Parathyroid adenoma (tissue), 2 donors: ENCODE measurements at regions not wholly inside any gene's neighbourhood (a gene's known extent, or its start where the extent isn't known, plus 50 kb on each side); places are given as distances from the start of the nearest gene placed in this dataset.
A peak's percentile ranks its signal among the peaks of the same experiment; 100 is the strongest.

Source experiments
- H2AFZ ChIP-seq: fragments of 300-600 bp; sonication (generic); one replicate; pipeline ENCODE4 v1.7.0; 2017; ENCODE audit warnings: antibody characterized with exemption, mild to moderate bottlenecking
- H3K27ac ChIP-seq: fragments of 300-600 bp; sonication (generic); one replicate; pipeline ENCODE4 v1.7.0; 2017
- H3K27me3 ChIP-seq: fragments of 300-600 bp; sonication (generic); one replicate; pipeline ENCODE4 v1.7.0; 2017; ENCODE audit warnings: low read length; ENCODE audit not compliant: control insufficient read depth, insufficient read depth
- H3K36me3 ChIP-seq: fragments of 300-600 bp; sonication (generic); one replicate; pipeline ENCODE4 v1.7.0; 2017; ENCODE audit warnings: low read length; ENCODE audit not compliant: control insufficient read depth, insufficient read depth
- H3K4me1 ChIP-seq: fragments of 300-600 bp; sonication (generic); one replicate; pipeline ENCODE4 v1.7.0; 2017; ENCODE audit warnings: control low read depth
- H3K4me2 ChIP-seq: fragments of 300-600 bp; sonication (generic); one replicate; pipeline ENCODE4 v1.7.0; 2017; ENCODE audit warnings: low read length
- H3K4me3 ChIP-seq: fragments of 300-600 bp; sonication (generic); one replicate; pipeline ENCODE4 v1.7.0; 2017; ENCODE audit warnings: low read depth, low read length
- H3K79me2 ChIP-seq: fragments of 300-600 bp; sonication (generic); one replicate; pipeline ENCODE4 v1.7.0; 2017; ENCODE audit warnings: control low read depth
- H3K9ac ChIP-seq: fragments of 300-600 bp; sonication (generic); one replicate; pipeline ENCODE4 v1.7.0; 2017; ENCODE audit warnings: mild to moderate bottlenecking
- H3K9me3 ChIP-seq: fragments of 300-600 bp; sonication (generic); one replicate; pipeline ENCODE4 v1.7.0; 2017; ENCODE audit warnings: low read length; ENCODE audit not compliant: control insufficient read depth
- TF ChIP-seq, protein P1 (sequence below): fragments of 300-600 bp; sonication (generic); IDR thresholded peaks from one replicate; pipeline ENCODE4 v1.7.0; 2017; ENCODE audit warnings: antibody characterized with exemption, mild to moderate bottlenecking
- donor health status: primary hyperparathyroidism.

- H3K36me3 ChIP-seq, result no peaks in the 10 kb centered on the region
- no peak overlapping the region for H3K4me3 ChIP-seq
- H3K4me1 ChIP-seq, result no peaks in the 10 kb centered on the region
- H3K27ac ChIP-seq, result no peak overlapping the region
- H3K27me3 ChIP-seq, result no peaks in the 10 kb centered on the region
- H3K4me2 ChIP-seq, result no peak overlapping the region
- TF ChIP-seq, protein P1, sequence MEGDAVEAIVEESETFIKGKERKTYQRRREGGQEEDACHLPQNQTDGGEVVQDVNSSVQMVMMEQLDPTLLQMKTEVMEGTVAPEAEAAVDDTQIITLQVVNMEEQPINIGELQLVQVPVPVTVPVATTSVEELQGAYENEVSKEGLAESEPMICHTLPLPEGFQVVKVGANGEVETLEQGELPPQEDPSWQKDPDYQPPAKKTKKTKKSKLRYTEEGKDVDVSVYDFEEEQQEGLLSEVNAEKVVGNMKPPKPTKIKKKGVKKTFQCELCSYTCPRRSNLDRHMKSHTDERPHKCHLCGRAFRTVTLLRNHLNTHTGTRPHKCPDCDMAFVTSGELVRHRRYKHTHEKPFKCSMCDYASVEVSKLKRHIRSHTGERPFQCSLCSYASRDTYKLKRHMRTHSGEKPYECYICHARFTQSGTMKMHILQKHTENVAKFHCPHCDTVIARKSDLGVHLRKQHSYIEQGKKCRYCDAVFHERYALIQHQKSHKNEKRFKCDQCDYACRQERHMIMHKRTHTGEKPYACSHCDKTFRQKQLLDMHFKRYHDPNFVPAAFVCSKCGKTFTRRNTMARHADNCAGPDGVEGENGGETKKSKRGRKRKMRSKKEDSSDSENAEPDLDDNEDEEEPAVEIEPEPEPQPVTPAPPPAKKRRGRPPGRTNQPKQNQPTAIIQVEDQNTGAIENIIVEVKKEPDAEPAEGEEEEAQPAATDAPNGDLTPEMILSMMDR, result no peak
- H3K9me3 ChIP-seq, result no peaks in the 10 kb centered on the region
- H3K9ac ChIP-seq, result no peak overlapping the region
- H2AFZ ChIP-seq, result no peak overlapping the region
- no peaks in the 10 kb centered on the region for H3K79me2 ChIP-seq
Observed at GRCh38 chr10:113458451-113458850, 94.4 kb upstream of the HABP2 start.

- H3K27me3 ChIP-seq, result no peaks in the 10 kb centered on the region
- no peaks in the 10 kb centered on the region for H3K36me3 ChIP-seq
- no peak overlapping the region for H3K9ac ChIP-seq
- H3K9me3 ChIP-seq, result no peaks in the 10 kb centered on the region
- no peak overlapping the region for H3K4me3 ChIP-seq
- H2AFZ ChIP-seq, result no peak overlapping the region
- H3K4me2 ChIP-seq, result no peak overlapping the region
- TF ChIP-seq, protein P1, result no peak
- H3K4me1 ChIP-seq, result peaks cover 3% of the 10 kb centered on the region
- no peaks in the 10 kb centered on the region for H3K79me2 ChIP-seq
- H3K27ac ChIP-seq, result no peak overlapping the region
Observed at GRCh38 chr10:113458944-113459343, 93.9 kb upstream of the HABP2 start.

GRCh38 chr10:113459626-113460280, 93.1 kb upstream of the HABP2 start:
- H3K4me2 ChIP-seq, result no peak overlapping the region
- no peak overlapping the region for H3K4me3 ChIP-seq
- no peaks in the 10 kb centered on the region for H3K27me3 ChIP-seq
- TF ChIP-seq, protein P1, result no peak
- H3K9me3 ChIP-seq, result no peaks in the 10 kb centered on the region
- H3K4me1 ChIP-seq, result peaks cover 4% of the 10 kb centered on the region
- no peak overlapping the region for H3K9ac ChIP-seq
- H3K27ac ChIP-seq, result no peak overlapping the region
- no peak overlapping the region for H2AFZ ChIP-seq
- H3K36me3 ChIP-seq, result no peaks in the 10 kb centered on the region
- no peaks in the 10 kb centered on the region for H3K79me2 ChIP-seq

- TF ChIP-seq, protein P1, result no peak
- no peak overlapping the region for H3K9ac ChIP-seq
- H3K79me2 ChIP-seq, result no peaks in the 10 kb centered on the region
- no peaks in the 10 kb centered on the region for H3K27me3 ChIP-seq
- H3K4me2 ChIP-seq, result no peak overlapping the region
- H3K4me1 ChIP-seq, result peaks cover 4% of the 10 kb centered on the region
- no peak overlapping the region for H3K4me3 ChIP-seq
- H3K27ac ChIP-seq, result no peak overlapping the region
- no peaks in the 10 kb centered on the region for H3K36me3 ChIP-seq
- H2AFZ ChIP-seq, result no peak overlapping the region
- no peaks in the 10 kb centered on the region for H3K9me3 ChIP-seq
Observed at GRCh38 chr10:113463083-113463482, 89.8 kb upstream of the HABP2 start.

DNA sequence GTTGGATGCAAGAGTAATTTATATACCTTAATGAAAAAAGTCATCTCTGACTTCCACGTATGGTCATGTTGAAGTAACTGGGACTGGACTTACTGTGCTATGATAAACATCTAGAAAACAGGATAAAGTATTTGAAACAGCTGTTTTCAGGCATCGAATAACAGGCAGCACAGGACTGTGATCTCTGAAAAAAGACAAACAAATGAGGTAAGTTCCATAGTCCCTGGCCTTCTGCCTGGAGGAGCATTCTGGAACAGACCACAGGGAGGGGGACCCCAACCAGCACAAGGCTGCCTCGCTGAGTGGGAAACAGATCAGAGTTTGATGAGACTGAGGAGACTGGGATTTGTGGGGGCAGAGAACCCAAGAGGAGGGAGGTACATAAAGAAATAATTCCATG, 89.1 kb upstream of the HABP2 start:
- Histone ChIP-seq H3K79me2 (no peaks in the 10 kb centered on the region), H3K4me3 (no peak overlapping the region), H2AFZ (peak overlapping the region; percentile 56), H3K9ac (no peak overlapping the region), H3K4me1 (peaks cover 4% of the 10 kb centered on the region), H3K9me3 (no peaks in the 10 kb centered on the region), H3K27ac (no peak overlapping the region), H3K4me2 (no peak overlapping the region), H3K36me3 (no peaks in the 10 kb centered on the region), H3K27me3 (no peaks in the 10 kb centered on the region)
- TF ChIP-seq, protein P1, result no peak
